SU-DHL-6 (cell line): ENCODE measurements at regions not wholly inside any gene's neighbourhood (a gene's known extent, or its start where the extent isn't known, plus 50 kb on each side); places are given as distances from the start of the nearest gene placed in this dataset.

Experiments
- CTCF ChIP-seq: fragments of 200-600 bp; sonication (generic); IDR thresholded peaks from one replicate; pipeline ENCODE4 v1.5.1; 2017; ENCODE audit warnings: antibody characterized with exemption, mild to moderate bottlenecking, low read length, moderate library complexity; ENCODE audit not compliant: insufficient read depth, poor library complexity, severe bottlenecking
- EZH2phosphoT487 ChIP-seq: fragments of 200-600 bp; sonication (generic), shearing (Covaris generic); conservative IDR thresholded peaks from 2 replicates; pipeline ENCODE4 v1.6.1; 2018; ENCODE audit warnings: mild to moderate bottlenecking, antibody characterized with exemption, low read length, moderate library complexity, mixed read lengths

GRCh38 chr13:54875111-54875510, 1846.5 kb downstream of the OLFM4 start:
- TF ChIP-seq CTCF = no peak
- no peak for TF ChIP-seq EZH2phosphoT487
